LNCAP (cell line): ENCODE measurements at regions not wholly inside any gene's neighbourhood (a gene's known extent, or its start where the extent isn't known, plus 50 kb on each side); places are given as distances from the start of the nearest gene placed in this dataset.

Experiments used
- TF ChIP-seq, protein P1 (sequence below): fragments of 450-650 bp; IDR thresholded peaks from 2 replicates; pipeline ENCODE4 v1.5.1; 2017; ENCODE audit warnings: mild to moderate bottlenecking

DNA sequence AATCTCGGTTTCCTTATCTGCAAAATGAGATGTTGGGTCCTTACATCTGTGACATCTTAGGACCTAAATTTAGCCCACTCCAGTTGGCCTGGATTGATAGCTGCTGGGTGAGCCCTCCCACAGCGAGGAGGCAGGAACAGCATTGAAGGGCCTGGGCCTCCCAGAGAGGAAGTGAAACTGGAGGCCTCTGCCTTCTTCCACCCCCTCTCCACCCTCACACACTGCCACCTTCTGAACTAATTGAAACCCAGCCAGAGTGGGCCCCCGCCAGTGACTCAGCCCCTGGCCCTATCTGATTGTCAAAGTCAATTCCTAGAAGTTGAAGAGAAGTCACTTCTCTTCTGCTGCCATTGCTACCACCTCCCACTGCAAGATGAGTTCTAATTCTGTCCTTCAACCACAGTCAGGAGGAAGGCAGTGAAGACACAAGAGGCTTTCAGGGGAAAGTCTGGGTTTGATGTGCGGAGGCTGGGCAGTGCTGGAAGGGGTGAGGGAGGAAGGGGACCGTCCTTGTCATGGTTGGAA lies 55.2 kb upstream of the NEK6 start:
- TF ChIP-seq, protein P1, sequence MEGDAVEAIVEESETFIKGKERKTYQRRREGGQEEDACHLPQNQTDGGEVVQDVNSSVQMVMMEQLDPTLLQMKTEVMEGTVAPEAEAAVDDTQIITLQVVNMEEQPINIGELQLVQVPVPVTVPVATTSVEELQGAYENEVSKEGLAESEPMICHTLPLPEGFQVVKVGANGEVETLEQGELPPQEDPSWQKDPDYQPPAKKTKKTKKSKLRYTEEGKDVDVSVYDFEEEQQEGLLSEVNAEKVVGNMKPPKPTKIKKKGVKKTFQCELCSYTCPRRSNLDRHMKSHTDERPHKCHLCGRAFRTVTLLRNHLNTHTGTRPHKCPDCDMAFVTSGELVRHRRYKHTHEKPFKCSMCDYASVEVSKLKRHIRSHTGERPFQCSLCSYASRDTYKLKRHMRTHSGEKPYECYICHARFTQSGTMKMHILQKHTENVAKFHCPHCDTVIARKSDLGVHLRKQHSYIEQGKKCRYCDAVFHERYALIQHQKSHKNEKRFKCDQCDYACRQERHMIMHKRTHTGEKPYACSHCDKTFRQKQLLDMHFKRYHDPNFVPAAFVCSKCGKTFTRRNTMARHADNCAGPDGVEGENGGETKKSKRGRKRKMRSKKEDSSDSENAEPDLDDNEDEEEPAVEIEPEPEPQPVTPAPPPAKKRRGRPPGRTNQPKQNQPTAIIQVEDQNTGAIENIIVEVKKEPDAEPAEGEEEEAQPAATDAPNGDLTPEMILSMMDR, result no peak

DNA sequence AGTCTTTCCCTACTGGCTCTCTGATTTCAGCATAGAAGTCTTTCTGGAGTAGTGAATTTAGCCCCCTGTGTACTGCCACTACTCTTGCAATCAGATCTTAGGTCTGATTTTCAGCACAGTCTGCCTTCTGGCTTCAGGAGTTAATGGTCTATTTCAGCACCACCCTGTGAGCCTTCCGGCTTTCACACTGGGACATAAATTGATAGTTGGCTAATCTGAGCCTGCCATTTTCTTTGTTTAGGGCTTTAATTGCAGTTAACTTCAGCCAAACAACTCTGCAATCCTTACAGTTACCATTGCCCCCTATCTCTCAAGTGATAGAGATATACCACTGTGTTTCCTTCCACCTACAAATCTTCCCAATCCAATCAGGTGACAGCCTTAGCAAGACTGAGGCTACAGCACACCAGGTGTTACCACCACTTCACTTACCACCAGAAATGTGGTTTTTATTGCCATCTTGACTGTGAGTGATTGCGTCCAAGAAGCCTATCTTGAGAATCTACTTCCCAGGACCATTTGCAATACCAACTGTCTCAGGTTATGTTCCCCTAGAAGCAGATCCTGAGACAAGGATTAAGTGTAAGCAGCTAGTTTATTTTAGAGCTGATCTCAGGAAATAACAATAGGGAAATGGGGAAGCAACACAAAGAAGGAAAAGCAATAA lies 51.9 kb upstream of the NEK6 start:
- TF ChIP-seq, protein P1, result no peak

DNA sequence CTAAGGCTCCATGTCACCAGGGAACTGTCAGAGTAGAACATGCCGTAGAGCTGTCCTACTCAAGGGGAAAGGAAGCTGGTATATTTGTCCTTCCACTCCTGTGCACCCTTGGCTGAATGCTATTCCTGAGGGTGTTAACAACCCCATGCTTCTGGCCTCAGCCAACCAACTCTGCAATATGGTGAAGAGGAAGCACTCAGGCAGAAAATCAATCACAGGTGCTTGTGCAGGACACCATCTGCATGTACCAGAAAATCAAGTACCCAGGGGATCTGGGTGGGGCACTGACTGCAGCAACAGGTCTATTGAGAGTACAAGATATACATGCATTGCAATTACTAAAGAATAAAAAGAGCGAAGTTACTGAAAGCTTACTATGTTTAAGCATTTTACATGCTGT lies 51.4 kb upstream of the NEK6 start:
- TF ChIP-seq, protein P1, result no peak
